Liver (tissue), 3 donors: ENCODE measurements at regions not wholly inside any gene's neighbourhood (a gene's known extent, or its start where the extent isn't known, plus 50 kb on each side); places are given as distances from the start of the nearest gene placed in this dataset.

Source experiments
- CTCF ChIP-seq: fragments of 150-350 bp; IDR thresholded peaks from 2 replicates; pipeline ENCODE4 v1.5.1; 2017; ENCODE audit warnings: improper control_type of control experiment, low read depth, low read length; ENCODE audit not compliant: missing input control
- JUND ChIP-seq, 2 donors: IDR thresholded peaks; 2 replicates each; pipeline ENCODE4 v1.6.1; 2016; ENCODE audit warnings: antibody characterized with exemption in 2 of 2
- MAX ChIP-seq: IDR thresholded peaks from 2 replicates; pipeline ENCODE4 v1.6.1; 2016; ENCODE audit warnings: antibody characterized with exemption
- TAF1 ChIP-seq: conservative IDR thresholded peaks from 2 replicates; pipeline ENCODE4 v1.6.1; 2016; ENCODE audit warnings: antibody characterized with exemption, mild to moderate bottlenecking
- ZBTB33 ChIP-seq: IDR thresholded peaks from 2 replicates; pipeline ENCODE4 v1.6.1; 2016; ENCODE audit warnings: antibody characterized with exemption
- donor health status: healthy.
- donor health status: healthy.

- TF ChIP-seq JUND (IDR thresholded peaks at IDR 0.05) = no peak
- TF ChIP-seq CTCF = no peak
- TF ChIP-seq MAX = no peak
- TF ChIP-seq TAF1 = no peak
- no peak for TF ChIP-seq ZBTB33
Observed at GRCh38 chr6:170117111-170117972, 173.5 kb downstream of the DLL1 start.
